ENCODE measurements at regions not wholly inside any gene's neighbourhood (a gene's known extent, or its start where the extent isn't known, plus 50 kb on each side); places are given as distances from the start of the nearest gene placed in this dataset.

GRCh38 chr7:13282377-13282980 is 595.0 kb downstream of the ARL4A start:
- no peak overlapping the region for H3K27ac ChIP-seq (ENCODE audit: control insufficient read depth, insufficient read depth)
- no peak overlapping the region for H2AFZ ChIP-seq (ENCODE audit: control insufficient read depth, low read depth, low read length)
- no peaks in the 10 kb centered on the region for H3K4me1 ChIP-seq (ENCODE audit: control insufficient read depth, insufficient read depth, low read length)
- RAD21 ChIA-PET (ENCODE audit: unreplicated experiment) = interaction anchor here (1.1 to 5.8 kb wide), 2 partner anchors 460 to 1409 kb away, joined by 4 to 42 read pairs; no protein-coding TSS in a partner anchor
- CTCF ChIA-PET = interaction anchor here (1.6 to 5.8 kb wide), 5 partner anchors 8 to 1409 kb away, joined by 3 to 85 read pairs (median 13); no protein-coding TSS in a partner anchor
- no peaks in the 10 kb centered on the region for H3K36me3 ChIP-seq (ENCODE audit: control insufficient read depth in 2 of 2, insufficient read depth in 2 of 2, low read length in 1 of 2)
- TF ChIP-seq RCOR1 (conservative IDR thresholded peaks at IDR 0.05; ENCODE audit: low read depth, low read length) (no peak), ZNF217 (IDR thresholded peaks at IDR 0.05) (no peak), CTCF (IDR thresholded peaks at IDR 0.05 in 2 of 3, conservative IDR thresholded peaks at IDR 0.05 in 1 of 3; ENCODE audit: control insufficient read depth in 2 of 3, extremely low read depth in 1 of 3, insufficient read depth in 1 of 3, low read depth in 3 of 3, low read length in 3 of 3) (peak in 1 of 3 experiments; percentile 11; a peak in 1 of 6 replicates), CEBPB (IDR thresholded peaks at IDR 0.05; ENCODE audit: borderline replicate concordance in 1 of 2, low read depth in 2 of 2, low read length in 2 of 2) (no peak), CHD4 (IDR thresholded peaks at IDR 0.05) (no peak)
- TF ChIP-seq, protein P1, sequence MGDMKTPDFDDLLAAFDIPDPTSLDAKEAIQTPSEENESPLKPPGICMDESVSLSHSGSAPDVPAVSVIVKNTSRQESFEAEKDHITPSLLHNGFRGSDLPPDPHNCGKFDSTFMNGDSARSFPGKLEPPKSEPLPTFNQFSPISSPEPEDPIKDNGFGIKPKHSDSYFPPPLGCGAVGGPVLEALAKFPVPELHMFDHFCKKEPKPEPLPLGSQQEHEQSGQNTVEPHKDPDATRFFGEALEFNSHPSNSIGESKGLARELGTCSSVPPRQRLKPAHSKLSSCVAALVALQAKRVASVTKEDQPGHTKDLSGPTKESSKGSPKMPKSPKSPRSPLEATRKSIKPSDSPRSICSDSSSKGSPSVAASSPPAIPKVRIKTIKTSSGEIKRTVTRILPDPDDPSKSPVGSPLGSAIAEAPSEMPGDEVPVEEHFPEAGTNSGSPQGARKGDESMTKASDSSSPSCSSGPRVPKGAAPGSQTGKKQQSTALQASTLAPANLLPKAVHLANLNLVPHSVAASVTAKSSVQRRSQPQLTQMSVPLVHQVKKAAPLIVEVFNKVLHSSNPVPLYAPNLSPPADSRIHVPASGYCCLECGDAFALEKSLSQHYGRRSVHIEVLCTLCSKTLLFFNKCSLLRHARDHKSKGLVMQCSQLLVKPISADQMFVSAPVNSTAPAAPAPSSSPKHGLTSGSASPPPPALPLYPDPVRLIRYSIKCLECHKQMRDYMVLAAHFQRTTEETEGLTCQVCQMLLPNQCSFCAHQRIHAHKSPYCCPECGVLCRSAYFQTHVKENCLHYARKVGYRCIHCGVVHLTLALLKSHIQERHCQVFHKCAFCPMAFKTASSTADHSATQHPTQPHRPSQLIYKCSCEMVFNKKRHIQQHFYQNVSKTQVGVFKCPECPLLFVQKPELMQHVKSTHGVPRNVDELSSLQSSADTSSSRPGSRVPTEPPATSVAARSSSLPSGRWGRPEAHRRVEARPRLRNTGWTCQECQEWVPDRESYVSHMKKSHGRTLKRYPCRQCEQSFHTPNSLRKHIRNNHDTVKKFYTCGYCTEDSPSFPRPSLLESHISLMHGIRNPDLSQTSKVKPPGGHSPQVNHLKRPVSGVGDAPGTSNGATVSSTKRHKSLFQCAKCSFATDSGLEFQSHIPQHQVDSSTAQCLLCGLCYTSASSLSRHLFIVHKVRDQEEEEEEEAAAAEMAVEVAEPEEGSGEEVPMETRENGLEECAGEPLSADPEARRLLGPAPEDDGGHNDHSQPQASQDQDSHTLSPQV (IDR thresholded peaks at IDR 0.05) = no peak
- intact Hi-C loops (cut with micrococcal nuclease; ENCODE audit: unreplicated experiment) = loop anchor here (5.0 kb wide), 2 partner anchors 460 to 1175 kb away; no protein-coding TSS in a partner anchor
- H4K20me1 ChIP-seq (ENCODE audit: control insufficient read depth, insufficient read depth) = no peaks in the 10 kb centered on the region
- no TSS peak for BruUV-seq (replicated peaks)
- H3K79me2 ChIP-seq (ENCODE audit: control insufficient read depth, insufficient read depth, low read length) = no peaks in the 10 kb centered on the region
- no peak overlapping the region for H3K4me3 ChIP-seq
- 1% methylated on average over 3 of the region's 3 CpGs for WGBS (ENCODE audit: insufficient coverage, insufficient replicate concordance, low lambda C conversion rate, missing lambda C conversion rate)
- FAIRE-seq (no peak), ATAC-seq (no peak), DNase-seq (ENCODE audit: low read depth, low spot score) (no peak)
- no peak overlapping the region for H3K4me2 ChIP-seq (ENCODE audit: control insufficient read depth, insufficient read depth)
- H3K27me3 ChIP-seq (replicated peaks in 1 of 2; ENCODE audit: control insufficient read depth in 2 of 2, insufficient read depth in 2 of 2, low read length in 1 of 2) = no peaks in the 10 kb centered on the region
- no peaks in the 10 kb centered on the region for H3K9me3 ChIP-seq (replicated peaks; ENCODE audit: control insufficient read depth, insufficient read depth, low read length)
- POLR2A ChIA-PET = no interaction called here
- SMC1A ChIA-PET (ENCODE audit: uncharacterized antibody, unreplicated experiment) = interaction anchor here (0.6 to 5.3 kb wide), 5 partner anchors 12 to 1410 kb away, joined by 3 to 42 read pairs (median 3); no protein-coding TSS in a partner anchor
- no peak overlapping the region for H3K9ac ChIP-seq (ENCODE audit: control insufficient read depth, insufficient read depth, low read length)
- in situ Hi-C loops (cut with MboI) = loop anchor here (10.0 to 25.0 kb wide), 4 partner anchors 455 to 1730 kb away; no protein-coding TSS in a partner anchor

Measured in GM12878 (cell line).